A549 (cell line): ENCODE measurements at regions not wholly inside any gene's neighbourhood (a gene's known extent, or its start where the extent isn't known, plus 50 kb on each side); places are given as distances from the start of the nearest gene placed in this dataset.

ENCODE experiments used
- ATAC-seq, 2 experiments: fragments of 200-7000 bp in 1 of 2; fragments of >200 bp in 1 of 2; cut with Nextera tagmentation in 1 of 2; cut with Tn5 transposase in 1 of 2; 3 replicates each; pipeline versions ENCODE4 v1.8.0 to v1.9.1; 2018 to 2020; ENCODE audit warnings: mild to moderate bottlenecking in 1 of 2, moderate library complexity in 1 of 2
- CTCF ChIA-PET: fragments of 300-600 bp; sonication (Branson Sonifier 250); formaldehyde crosslinking; extraction: SDS; loops from one replicate; lab custom pipeline; 2021; ENCODE audit warnings: antibody characterized with exemption, inconsistent platforms; lab: Yijun Ruan, JAX
- POLR2A ChIA-PET: fragments of 350-600 bp; formaldehyde crosslinking; extraction: SDS; loops from one replicate; lab custom pipeline; 2021; ENCODE audit warnings: antibody characterized with exemption, inconsistent platforms; lab: Yijun Ruan, JAX
- DNase-seq, 2 experiments: peaks; one replicate each; pipeline versions ENCODE4 v3.0.0 to v3.0.0-alpha.2; 2011 to 2016; ENCODE audit warnings: low read depth in 1 of 2, low spot score in 1 of 2
- FAIRE-seq: peaks from 2 replicates; lab custom pipeline; 2011; peaks lifted over from hg19 to GRCh38; lab: Jason Lieb, UNC
- H3K27ac ChIP-seq, 2 experiments: fragments of >200 bp; sonication (Bioruptor Twin); formaldehyde crosslinking; 3 replicates each; pipeline ENCODE4 v1.5.1; 2016 to 2017
- H3K4me1 ChIP-seq: fragments of >200 bp; sonication (Bioruptor Twin); formaldehyde crosslinking; 3 replicates; pipeline ENCODE4 v1.6.1; 2016
- H3K4me2 ChIP-seq: fragments of >200 bp; sonication (Bioruptor Twin); formaldehyde crosslinking; 3 replicates; pipeline ENCODE4 v1.6.1; 2016
- H3K4me3 ChIP-seq: fragments of >200 bp; sonication (Bioruptor Twin); formaldehyde crosslinking; 3 replicates; pipeline ENCODE4 v1.5.1; 2016
- H3K9me3 ChIP-seq: fragments of >200 bp; sonication (Bioruptor Twin); formaldehyde crosslinking; 3 replicates; pipeline ENCODE4 v1.6.1; 2016
- CTCF ChIP-seq: fragments of >200 bp; sonication (Bioruptor Twin); formaldehyde crosslinking; IDR thresholded peaks from 3 replicates; pipeline ENCODE4 v1.5.1; 2016
- FOSL2 ChIP-seq, 2 experiments: fragments of 450-650 bp in 1 of 2; fragments of >200 bp in 1 of 2; sonication (Bioruptor Twin) in 1 of 2; formaldehyde crosslinking; IDR thresholded peaks; 2 replicates each; pipeline versions ENCODE4 v1.5.0 to v1.6.1; 2016 to 2020; ENCODE audit warnings: mild to moderate bottlenecking in 1 of 2, moderate library complexity in 1 of 2
- HOXB5 ChIP-seq: fragments of 250-450 bp; sonication (Bioruptor Pico); IDR thresholded peaks from 2 replicates; pipeline ENCODE4 v1.5.0; 2020; ENCODE audit warnings: mild to moderate bottlenecking, moderate library complexity
- JUN ChIP-seq, 2 experiments: fragments of >200 bp; sonication (Bioruptor Twin); formaldehyde crosslinking; IDR thresholded peaks; 2 replicates in 1 of 2; 3 replicates in 1 of 2; pipeline ENCODE4 v1.6.1; 2016 to 2017
- KDM5A ChIP-seq: fragments of 200-600 bp; sonication (generic); IDR thresholded peaks from 2 replicates; pipeline ENCODE4 v1.6.1; 2016; ENCODE audit warnings: antibody characterized with exemption, mild to moderate bottlenecking
- NPAS2 ChIP-seq: fragments of 250-450 bp; sonication (Bioruptor Pico); IDR thresholded peaks from 2 replicates; pipeline ENCODE4 v1.8.0; 2022; ENCODE audit warnings: mild to moderate bottlenecking, moderate library complexity, borderline replicate concordance
- NR3C1 ChIP-seq: fragments of >200 bp; sonication (Bioruptor Twin); formaldehyde crosslinking; IDR thresholded peaks from 3 replicates; pipeline ENCODE4 v1.6.1; 2017
- PBX3 ChIP-seq: IDR thresholded peaks from 2 replicates; pipeline ENCODE4 v1.6.1; 2012
- PHF8 ChIP-seq: fragments of 200-600 bp; sonication (generic); IDR thresholded peaks from 2 replicates; pipeline ENCODE4 v1.6.1; 2016; ENCODE audit warnings: low read depth, mild to moderate bottlenecking, antibody characterized with exemption, moderate library complexity, borderline replicate concordance
- RAD21 ChIP-seq, 2 experiments: fragments of >200 bp in 1 of 2; sonication (Bioruptor Twin) in 1 of 2; formaldehyde crosslinking in 1 of 2; IDR thresholded peaks in 1 of 2; conservative IDR thresholded peaks in 1 of 2; 2 replicates in 1 of 2; 3 replicates in 1 of 2; pipeline ENCODE4 v1.6.1; 2012 to 2018; ENCODE audit warnings: inconsistent platforms in 1 of 2
- REST ChIP-seq: fragments of 200-600 bp; sonication (generic); IDR thresholded peaks from 2 replicates; pipeline ENCODE4 v1.6.1; 2016; ENCODE audit warnings: antibody characterized with exemption, mild to moderate bottlenecking, moderate library complexity
- RNF2 ChIP-seq: fragments of 200-600 bp; sonication (generic); IDR thresholded peaks from 2 replicates; pipeline ENCODE4 v1.6.1; 2016; ENCODE audit warnings: low read depth, mild to moderate bottlenecking, antibody characterized with exemption, moderate library complexity, borderline replicate concordance
- SMC3 ChIP-seq: fragments of >200 bp; sonication (Bioruptor Twin); formaldehyde crosslinking; IDR thresholded peaks from 3 replicates; pipeline ENCODE4 v1.6.1; 2018; ENCODE audit warnings: inconsistent platforms
- USF2 ChIP-seq: fragments of 450-650 bp; IDR thresholded peaks from 2 replicates; pipeline ENCODE4 v1.6.1; 2014; ENCODE audit warnings: antibody characterized with exemption
- ZNF302 ChIP-seq: fragments of 250-450 bp; sonication (Bioruptor Pico); IDR thresholded peaks from 2 replicates; pipeline ENCODE4 v1.9.0; 2021; ENCODE audit warnings: inconsistent platforms, mild to moderate bottlenecking, moderate library complexity
- WGBS: methylation state at CpG from one replicate; pipeline ENCODE4 v1.1.6; 2017; ENCODE audit errors: missing lambda C conversion rate; 5-methylcytosine and 5-hydroxymethylcytosine counted together

- TF ChIP-seq JUN (IDR thresholded peaks at IDR 0.05) (no peak), SMC3 (no peak), USF2 (no peak), RNF2 (no peak)
- TF ChIP-seq, all 56 proteins: peak for 0
Measured at GRCh38 chr1:81307786-81308185, 492.9 kb upstream of the ADGRL2 start (continued).

- POLR2A ChIA-PET, result no interaction called here
- DNase-seq, result peak; percentile 14 to 45
- peak; percentile 82 to 92 for ATAC-seq
- TF ChIP-seq SMC3 (peak; percentile 41; the same call in 1 of the 3 replicates), PBX3 (no peak), NR3C1 (no peak), JUN (IDR thresholded peaks at IDR 0.05) (no peak), CTCF (peak; percentile 44), RAD21 (conservative IDR thresholded peaks at IDR 0.05 in 1 of 2, IDR thresholded peaks at IDR 0.05 in 1 of 2) (peak; percentile 49 to 56; a peak in 4 of 5 replicates), KDM5A (no peak), HOXB5 (CRISPR knock-in tag) (no peak)
- TF ChIP-seq, all 56 proteins: peak for 3
- peaks cover 5% of the 10 kb centered on the region; the same call in 2 of the 3 replicates for H3K4me1 ChIP-seq
- peak; percentile 32 for FAIRE-seq
- peak overlapping the region; percentile 63 for H3K4me2 ChIP-seq
- CTCF ChIA-PET, result no interaction called here
- WGBS, result 4% methylated on average over 7 of the region's 7 CpGs
- no peak overlapping the region for H3K27ac ChIP-seq
- H3K4me3 ChIP-seq, result peak overlapping the region; percentile 40
- H3K9me3 ChIP-seq, result no peaks in the 10 kb centered on the region
Measured at GRCh38 chr1:81305997-81306452, 494.7 kb upstream of the ADGRL2 start.

- no peak overlapping the region for H3K27ac ChIP-seq
- FAIRE-seq, result no peak
- ATAC-seq, result no peak
- TF ChIP-seq ZNF302 (CRISPR knock-in tag), result no peak
- no peak for TF ChIP-seq PHF8
- TF ChIP-seq FOSL2 (IDR thresholded peaks at IDR 0.05), result no peak
- TF ChIP-seq FOSL2 (CRISPR knock-in tag; IDR thresholded peaks at IDR 0.05), result peak; percentile 24; the same call in 1 of the 2 replicates
- TF ChIP-seq RAD21 (conservative IDR thresholded peaks at IDR 0.05 in 1 of 2, IDR thresholded peaks at IDR 0.05 in 1 of 2), result no peak
- no peak for TF ChIP-seq NPAS2 (CRISPR knock-in tag)
- no peak for TF ChIP-seq HOXB5 (CRISPR knock-in tag)
- no peak for TF ChIP-seq REST
- TF ChIP-seq, all 56 proteins: peak for 1
- H3K4me2 ChIP-seq, result 0 out of 3 replicates have a peak overlapping the region, but pooled peaks have one; percentile 17
- no peak overlapping the region for H3K4me3 ChIP-seq
- no peaks in the 10 kb centered on the region for H3K9me3 ChIP-seq
- peaks cover 5% of the 10 kb centered on the region; the same call in 2 of the 3 replicates for H3K4me1 ChIP-seq
- DNase-seq, result peak in 1 of 2 experiments; percentile 3
- ChIA-PET POLR2A (no interaction called here), CTCF (no interaction called here)
Measured at GRCh38 chr1:81304187-81304586, 496.5 kb upstream of the ADGRL2 start.
